Chondrocyte (in vitro differentiated cells): ENCODE measurements at regions not wholly inside any gene's neighbourhood (a gene's known extent, or its start where the extent isn't known, plus 50 kb on each side); places are given as distances from the start of the nearest gene placed in this dataset.

ENCODE experiments used
- DNase-seq: peaks from one replicate; pipeline ENCODE4 v3.0.0; 2021; ENCODE audit warnings: mixed read lengths, low spot score
- H3K27ac Mint-ChIP-seq: one replicate; pipeline ENCODE4 v1.8.0; 2021; ENCODE audit warnings: mild to moderate bottlenecking, moderate library complexity, mixed read lengths; ENCODE audit not compliant: unreplicated experiment
- H3K27me3 Mint-ChIP-seq: 2 replicates; pipeline ENCODE4 v1.8.0; 2021; ENCODE audit warnings: low read depth, mixed read lengths
- H3K36me3 Mint-ChIP-seq: 2 replicates; pipeline ENCODE4 v1.8.0; 2021; ENCODE audit warnings: low read depth, mixed read lengths
- H3K4me1 Mint-ChIP-seq: 2 replicates; pipeline ENCODE4 v1.8.0; 2021; ENCODE audit warnings: low read depth, mild to moderate bottlenecking, mixed read lengths
- H3K4me3 Mint-ChIP-seq: one replicate; pipeline ENCODE4 v1.8.0; 2021; ENCODE audit warnings: mild to moderate bottlenecking, moderate library complexity, mixed read lengths; ENCODE audit not compliant: unreplicated experiment
- H3K9me3 Mint-ChIP-seq: 2 replicates; pipeline ENCODE4 v1.8.0; 2021; ENCODE audit warnings: low read depth, mixed read lengths
- TF ChIP-seq, protein P1 (sequence below): fragments of 200-600 bp; sonication (generic); IDR thresholded peaks from 2 replicates; pipeline ENCODE4 v1.5.0; 2021; ENCODE audit warnings: antibody characterized with exemption, mild to moderate bottlenecking, moderate library complexity

DNA sequence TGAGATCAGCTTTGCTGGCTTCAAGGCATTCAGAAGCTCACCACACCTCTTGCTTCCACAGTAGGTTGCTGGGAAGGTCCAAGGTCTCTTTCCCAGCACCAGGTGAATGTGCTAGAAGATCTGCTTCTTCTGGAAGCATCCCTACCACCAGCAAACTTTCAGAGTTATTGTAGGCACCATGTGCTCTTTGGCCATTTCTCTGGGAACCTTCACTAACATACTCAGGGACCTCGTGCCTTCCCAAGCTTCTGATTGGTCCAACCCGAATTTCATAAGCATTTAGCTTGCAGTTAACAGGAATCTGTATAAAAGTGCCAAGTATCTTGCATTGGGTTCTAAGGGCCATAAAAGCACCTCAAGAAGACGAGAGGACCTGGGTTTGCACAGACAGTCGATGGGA is 86.5 kb upstream of the ARL4C start:
- peaks cover 4% of the 10 kb centered on the region for H3K27me3 Mint-ChIP-seq
- no peaks in the 10 kb centered on the region for H3K9me3 Mint-ChIP-seq
- H3K27ac Mint-ChIP-seq: no peak overlapping the region
- H3K36me3 Mint-ChIP-seq: no peaks in the 10 kb centered on the region
- TF ChIP-seq, protein P1, sequence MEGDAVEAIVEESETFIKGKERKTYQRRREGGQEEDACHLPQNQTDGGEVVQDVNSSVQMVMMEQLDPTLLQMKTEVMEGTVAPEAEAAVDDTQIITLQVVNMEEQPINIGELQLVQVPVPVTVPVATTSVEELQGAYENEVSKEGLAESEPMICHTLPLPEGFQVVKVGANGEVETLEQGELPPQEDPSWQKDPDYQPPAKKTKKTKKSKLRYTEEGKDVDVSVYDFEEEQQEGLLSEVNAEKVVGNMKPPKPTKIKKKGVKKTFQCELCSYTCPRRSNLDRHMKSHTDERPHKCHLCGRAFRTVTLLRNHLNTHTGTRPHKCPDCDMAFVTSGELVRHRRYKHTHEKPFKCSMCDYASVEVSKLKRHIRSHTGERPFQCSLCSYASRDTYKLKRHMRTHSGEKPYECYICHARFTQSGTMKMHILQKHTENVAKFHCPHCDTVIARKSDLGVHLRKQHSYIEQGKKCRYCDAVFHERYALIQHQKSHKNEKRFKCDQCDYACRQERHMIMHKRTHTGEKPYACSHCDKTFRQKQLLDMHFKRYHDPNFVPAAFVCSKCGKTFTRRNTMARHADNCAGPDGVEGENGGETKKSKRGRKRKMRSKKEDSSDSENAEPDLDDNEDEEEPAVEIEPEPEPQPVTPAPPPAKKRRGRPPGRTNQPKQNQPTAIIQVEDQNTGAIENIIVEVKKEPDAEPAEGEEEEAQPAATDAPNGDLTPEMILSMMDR: no peak
- no peak for DNase-seq
- no peak overlapping the region for H3K4me3 Mint-ChIP-seq
- peaks cover 15% of the 10 kb centered on the region for H3K4me1 Mint-ChIP-seq

DNA sequence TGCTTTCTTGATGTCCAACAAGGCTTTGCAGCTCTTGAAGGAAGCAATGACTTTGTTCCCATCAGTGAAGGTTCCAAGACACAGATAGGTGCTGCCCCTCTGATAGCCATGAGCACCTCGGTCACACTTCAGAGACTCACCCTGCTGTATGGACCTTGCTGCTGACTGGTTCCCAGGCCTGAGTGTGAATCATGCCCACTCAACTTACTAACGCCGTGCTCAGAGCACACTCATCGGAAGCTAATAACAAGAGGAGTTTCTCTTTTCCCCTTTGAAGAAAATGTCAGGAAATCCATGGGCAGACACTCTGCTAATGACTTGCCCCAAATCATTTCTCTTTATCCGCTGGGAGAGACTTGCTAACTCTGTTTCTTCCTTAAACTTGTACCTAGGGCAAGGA is 83.8 kb upstream of the ARL4C start:
- H3K27ac Mint-ChIP-seq: no peak overlapping the region
- DNase-seq: no peak
- H3K27me3 Mint-ChIP-seq: peaks cover 4% of the 10 kb centered on the region
- TF ChIP-seq, protein P1: no peak
- H3K4me3 Mint-ChIP-seq: no peak overlapping the region
- H3K36me3 Mint-ChIP-seq: no peaks in the 10 kb centered on the region
- peaks cover 6% of the 10 kb centered on the region for H3K4me1 Mint-ChIP-seq
- H3K9me3 Mint-ChIP-seq: no peaks in the 10 kb centered on the region

DNA sequence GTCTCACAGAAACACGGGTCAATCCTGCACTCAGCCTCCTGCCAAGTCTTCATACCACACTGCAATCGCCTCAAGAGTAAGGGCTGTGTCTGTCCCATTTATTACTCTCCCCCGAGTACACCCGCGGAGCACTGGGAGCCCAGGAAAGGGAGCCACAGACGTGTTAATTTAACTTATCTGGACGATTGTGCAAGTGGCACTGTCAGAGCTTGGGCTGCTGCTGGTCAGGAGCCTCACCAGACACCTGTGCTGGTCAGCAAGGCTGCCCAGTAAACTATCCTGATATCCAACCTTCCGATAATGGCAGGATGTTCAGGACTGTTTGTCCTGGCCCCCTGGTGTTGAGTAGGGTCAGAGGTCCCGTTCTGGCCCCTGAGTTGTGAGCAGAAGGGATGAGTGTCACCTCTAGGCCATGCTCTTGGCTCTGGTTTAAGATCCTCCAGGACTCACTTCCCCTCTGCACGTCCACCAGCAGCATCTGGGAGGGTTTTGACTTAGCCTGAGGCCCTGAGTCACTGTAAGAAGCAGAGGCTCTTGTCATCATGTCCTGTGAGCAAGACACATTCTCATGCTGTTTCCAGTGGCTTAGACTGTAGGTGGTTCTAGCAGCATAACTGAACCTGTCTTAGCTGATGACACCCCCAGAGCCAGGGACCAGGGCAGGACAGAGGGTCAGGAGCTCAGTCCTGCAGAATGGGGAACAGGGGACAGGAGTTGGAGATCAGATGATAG is 82.5 kb upstream of the ARL4C start:
- Mint-ChIP-seq H3K4me3 (no peak overlapping the region), H3K27ac (no peak overlapping the region), H3K27me3 (peaks cover 4% of the 10 kb centered on the region), H3K36me3 (no peaks in the 10 kb centered on the region), H3K9me3 (no peaks in the 10 kb centered on the region), H3K4me1 (peaks cover 6% of the 10 kb centered on the region)
- TF ChIP-seq, protein P1: peak; percentile 12
- no peak for DNase-seq

DNA sequence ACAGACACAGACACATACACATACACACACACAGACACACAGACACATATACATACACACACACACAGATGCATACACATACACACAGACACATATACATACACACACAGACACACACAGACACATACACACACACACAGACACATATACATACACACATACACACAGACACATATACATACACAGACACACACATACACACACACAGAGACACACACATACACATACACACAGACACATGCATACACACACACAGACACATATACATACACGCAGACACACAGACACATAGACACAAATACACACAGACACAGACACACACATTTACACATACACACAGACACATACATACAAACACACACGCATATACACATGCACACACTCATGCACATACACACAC is 81.5 kb upstream of the ARL4C start:
- H3K27me3 Mint-ChIP-seq: peaks cover 4% of the 10 kb centered on the region
- no peak for DNase-seq
- H3K36me3 Mint-ChIP-seq: no peaks in the 10 kb centered on the region
- H3K9me3 Mint-ChIP-seq: no peaks in the 10 kb centered on the region
- H3K27ac Mint-ChIP-seq: no peak overlapping the region
- peaks cover 6% of the 10 kb centered on the region for H3K4me1 Mint-ChIP-seq
- H3K4me3 Mint-ChIP-seq: no peak overlapping the region
- TF ChIP-seq, protein P1: no peak

DNA sequence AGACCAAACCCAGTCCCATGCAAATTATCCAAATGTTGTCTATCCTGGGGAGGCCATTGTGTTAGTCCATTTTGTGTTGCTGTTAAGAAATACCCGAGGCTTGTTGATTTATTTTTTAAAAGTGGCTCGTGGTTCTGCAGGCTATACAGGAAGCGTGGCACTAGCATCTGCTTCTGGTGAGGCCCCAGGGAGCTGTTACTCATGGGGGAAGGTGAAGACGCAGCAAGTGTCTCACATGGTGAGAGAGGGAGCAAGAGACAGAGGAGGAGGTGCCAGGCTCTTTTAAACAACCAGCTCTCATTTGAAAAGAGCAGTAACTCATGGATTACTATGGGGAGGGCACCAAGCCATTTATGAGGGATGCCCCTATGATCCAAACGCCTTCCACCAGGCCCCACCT is 80.3 kb upstream of the ARL4C start:
- no peak overlapping the region for H3K4me3 Mint-ChIP-seq
- TF ChIP-seq, protein P1: no peak
- peaks cover 6% of the 10 kb centered on the region for H3K4me1 Mint-ChIP-seq
- no peak overlapping the region for H3K27ac Mint-ChIP-seq
- H3K36me3 Mint-ChIP-seq: no peaks in the 10 kb centered on the region
- DNase-seq: no peak
- no peaks in the 10 kb centered on the region for H3K9me3 Mint-ChIP-seq
- H3K27me3 Mint-ChIP-seq: peaks cover 4% of the 10 kb centered on the region
